ENCODE measurements at regions not wholly inside any gene's neighbourhood (a gene's known extent, or its start where the extent isn't known, plus 50 kb on each side); places are given as distances from the start of the nearest gene placed in this dataset.
A peak's percentile ranks its signal among the peaks of the same experiment; 100 is the strongest.

- TF ChIP-seq CEBPB (IDR thresholded peaks at IDR 0.05; ENCODE audit: low read depth, low read length), result peak; percentile 34; the same call in 1 of the 2 replicates
- no peak for TF ChIP-seq RFX5 (IDR thresholded peaks at IDR 0.05; ENCODE audit: low read depth, low read length)
Measured at GRCh38 chr9:95793924-95794828, 81.3 kb upstream of the ERCC6L2 start.
